LNCaP clone FGC (cell line): ENCODE measurements at regions not wholly inside any gene's neighbourhood (a gene's known extent, or its start where the extent isn't known, plus 50 kb on each side); places are given as distances from the start of the nearest gene placed in this dataset.

ENCODE experiments used
- DNase-seq: peaks from one replicate; pipeline ENCODE4 v3.0.0-alpha.2; 2011; ENCODE audit warnings: low read depth
- H3K4me3 ChIP-seq: 2 replicates; pipeline ENCODE4 v1.5.1; 2011; ENCODE audit warnings: mild to moderate bottlenecking, low read depth, low read length, control low read depth
- CTCF ChIP-seq: IDR thresholded peaks from 2 replicates; pipeline ENCODE4 v1.5.1; 2012; ENCODE audit warnings: mild to moderate bottlenecking; ENCODE audit not compliant: control insufficient read depth, insufficient read depth; ENCODE audit errors: extremely low read depth

GRCh38 chr13:38166116-38166515, 183.5 kb upstream of the UFM1 start:
- H3K4me3 ChIP-seq = no peak overlapping the region
- DNase-seq = no peak
- TF ChIP-seq CTCF = no peak

DNA sequence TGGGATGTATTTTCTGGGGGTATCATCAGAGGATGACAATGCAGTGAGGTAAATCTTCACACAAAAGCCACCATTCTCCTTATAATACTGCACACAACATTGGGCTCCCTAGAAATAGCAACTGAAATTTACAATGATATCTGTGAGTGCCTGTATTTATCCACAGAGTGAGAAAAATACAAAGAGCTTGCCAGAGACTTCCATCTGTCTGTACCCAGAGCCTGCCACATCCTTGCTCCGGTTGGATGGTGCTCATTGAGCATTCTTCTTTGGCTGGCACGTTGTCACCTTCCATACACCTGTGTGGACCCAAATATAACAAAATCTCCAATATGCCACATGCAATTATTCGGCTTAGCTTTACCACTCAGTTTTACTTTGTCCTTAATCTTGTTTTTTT, 189.5 kb upstream of the UFM1 start:
- no peak for DNase-seq
- TF ChIP-seq CTCF = no peak
- no peak overlapping the region for H3K4me3 ChIP-seq

GRCh38 chr13:38159710-38160109, 189.9 kb upstream of the UFM1 start:
- H3K4me3 ChIP-seq = no peak overlapping the region
- TF ChIP-seq CTCF = no peak
- no peak for DNase-seq

- DNase-seq = peak; percentile 59
- TF ChIP-seq CTCF = no peak
- no peak overlapping the region for H3K4me3 ChIP-seq
These were observed 202.6 kb upstream of the UFM1 start for GRCh38 chr13:38147050-38147449.

DNA sequence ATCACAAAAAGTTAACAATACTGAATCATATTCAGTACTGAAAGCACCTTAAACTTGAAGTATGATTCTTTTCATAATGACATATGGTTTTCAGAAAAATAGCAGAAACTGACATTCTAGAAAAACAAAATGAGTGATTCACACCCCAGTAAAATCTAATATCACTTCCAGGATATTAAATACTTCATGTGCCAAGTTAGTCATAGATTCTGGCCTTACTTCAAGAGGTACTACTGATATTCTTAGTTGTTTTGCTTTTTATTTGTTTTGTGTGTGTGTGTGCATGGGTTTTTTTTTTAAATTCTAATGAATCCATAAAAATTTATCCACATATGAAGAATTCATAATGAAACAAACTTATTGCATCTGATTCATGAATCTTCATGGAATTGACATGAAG, 207.9 kb upstream of the UFM1 start:
- DNase-seq = no peak

GRCh38 chr13:38135592-38135991, 214.1 kb upstream of the UFM1 start:
- TF ChIP-seq CTCF = no peak
- no peak overlapping the region for H3K4me3 ChIP-seq
- no peak for DNase-seq

More for the DNA sequence above, 207.9 kb upstream of the UFM1 start:
- TF ChIP-seq CTCF = no peak
- H3K4me3 ChIP-seq = no peak overlapping the region

DNA sequence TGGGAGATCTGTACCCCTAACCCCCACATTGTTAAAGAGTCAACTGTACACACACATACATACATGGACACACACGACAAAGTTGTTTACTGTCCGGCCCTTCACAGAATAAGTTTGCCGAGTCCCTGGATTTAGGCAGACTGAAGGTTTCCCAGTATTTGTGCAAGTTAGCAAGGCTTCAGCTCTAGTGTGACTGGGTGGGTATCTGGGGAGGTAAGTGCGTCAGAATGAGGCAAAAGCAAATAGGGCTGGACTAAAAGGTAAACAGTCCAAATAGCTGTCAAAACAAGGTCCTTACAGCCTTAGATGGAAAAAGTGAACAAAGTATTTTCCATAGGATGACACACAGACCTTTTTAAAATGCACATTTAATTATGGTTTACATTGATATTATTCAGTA, 228.4 kb upstream of the UFM1 start:
- TF ChIP-seq CTCF = no peak
- no peak for DNase-seq
- H3K4me3 ChIP-seq = no peak overlapping the region
